ENCODE measurements at regions not wholly inside any gene's neighbourhood (a gene's known extent, or its start where the extent isn't known, plus 50 kb on each side); places are given as distances from the start of the nearest gene placed in this dataset.

GRCh38 chr13:59088716-59089115 lies 1075.0 kb downstream of the DIAPH3 start:
- no peak overlapping the region for H3K4me3 Mint-ChIP-seq
- peaks cover 0 to 6% of the 10 kb centered on the region in 2 donors for H3K9me3 Mint-ChIP-seq
- no peak overlapping the region for H3K27ac Mint-ChIP-seq
- no peaks in the 10 kb centered on the region for H3K4me1 Mint-ChIP-seq (ENCODE audit: low read depth in 2 of 2)
- no peak for DNase-seq
- no peaks in the 10 kb centered on the region for H3K27me3 Mint-ChIP-seq
- H3K36me3 Mint-ChIP-seq (ENCODE audit: insufficient read depth): no peaks in the 10 kb centered on the region
- ATAC-seq (replicated peaks): no peak

GRCh38 chr13:59094181-59094580 lies 1069.5 kb downstream of the DIAPH3 start:
- no peaks in the 10 kb centered on the region for H3K36me3 Mint-ChIP-seq (ENCODE audit: insufficient read depth)
- H3K4me1 Mint-ChIP-seq (ENCODE audit: low read depth in 2 of 2): no peaks in the 10 kb centered on the region
- no peak for ATAC-seq (replicated peaks)
- peaks cover 6 to 7% of the 10 kb centered on the region in 2 donors for H3K9me3 Mint-ChIP-seq
- H3K4me3 Mint-ChIP-seq: no peak overlapping the region
- DNase-seq: no peak
- no peak overlapping the region for H3K27ac Mint-ChIP-seq
- H3K27me3 Mint-ChIP-seq: no peaks in the 10 kb centered on the region

GRCh38 chr13:59099182-59099974 lies 1064.3 kb downstream of the DIAPH3 start:
- Mint-ChIP-seq H3K4me3 (no peak overlapping the region), H3K9me3 (peaks cover 6 to 7% of the 10 kb centered on the region in 2 donors), H3K36me3 (ENCODE audit: insufficient read depth) (no peaks in the 10 kb centered on the region), H3K27me3 (no peaks in the 10 kb centered on the region), H3K27ac (no peak overlapping the region), H3K4me1 (ENCODE audit: low read depth in 2 of 2) (no peaks in the 10 kb centered on the region)
- ATAC-seq (replicated peaks) (no peak), DNase-seq (no peak)

GRCh38 chr13:59103004-59103768 lies 1060.5 kb downstream of the DIAPH3 start:
- ATAC-seq (replicated peaks) (no peak), DNase-seq (no peak)
- Mint-ChIP-seq H3K9me3 (peaks cover 0 to 18% of the 10 kb centered on the region in 2 donors), H3K27me3 (no peaks in the 10 kb centered on the region), H3K27ac (no peak overlapping the region), H3K4me3 (no peak overlapping the region), H3K36me3 (ENCODE audit: insufficient read depth) (no peaks in the 10 kb centered on the region), H3K4me1 (ENCODE audit: low read depth in 2 of 2) (no peaks in the 10 kb centered on the region)

DNA sequence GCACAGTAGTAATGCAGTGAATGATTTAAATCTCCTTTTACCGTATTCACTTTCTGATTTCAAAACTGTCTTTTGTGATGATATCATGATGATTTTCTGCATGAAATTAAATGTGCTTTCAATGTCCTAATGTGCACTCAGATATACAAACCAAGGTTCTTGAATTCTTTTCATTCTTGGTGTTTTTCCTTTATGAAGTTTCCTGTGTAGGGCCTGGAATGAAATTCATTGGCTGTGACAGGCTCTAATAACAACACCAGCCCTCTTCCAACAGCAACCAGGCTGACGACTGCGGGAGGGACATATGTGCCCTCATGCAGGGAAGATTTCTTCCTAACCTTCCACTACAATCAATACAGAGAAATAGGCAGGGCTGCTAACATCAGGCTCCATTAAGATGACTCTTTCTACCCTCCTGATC lies 1052.0 kb downstream of the DIAPH3 start:
- Mint-ChIP-seq H3K9me3 (peaks cover 8 to 12% of the 10 kb centered on the region in 2 donors), H3K36me3 (ENCODE audit: insufficient read depth) (no peaks in the 10 kb centered on the region), H3K4me1 (ENCODE audit: low read depth in 2 of 2) (no peaks in the 10 kb centered on the region), H3K27ac (no peak overlapping the region), H3K4me3 (no peak overlapping the region), H3K27me3 (no peaks in the 10 kb centered on the region)
- ATAC-seq (replicated peaks) (no peak), DNase-seq (no peak)

GRCh38 chr13:59112221-59112718 lies 1051.5 kb downstream of the DIAPH3 start:
- Mint-ChIP-seq H3K4me3 (no peak overlapping the region), H3K27ac (no peak overlapping the region), H3K4me1 (ENCODE audit: low read depth in 2 of 2) (no peaks in the 10 kb centered on the region), H3K9me3 (peaks cover 8% of the 10 kb centered on the region in 2 donors), H3K36me3 (ENCODE audit: insufficient read depth) (no peaks in the 10 kb centered on the region), H3K27me3 (no peaks in the 10 kb centered on the region)
- ATAC-seq (replicated peaks): no peak
- DNase-seq: no peak

DNA sequence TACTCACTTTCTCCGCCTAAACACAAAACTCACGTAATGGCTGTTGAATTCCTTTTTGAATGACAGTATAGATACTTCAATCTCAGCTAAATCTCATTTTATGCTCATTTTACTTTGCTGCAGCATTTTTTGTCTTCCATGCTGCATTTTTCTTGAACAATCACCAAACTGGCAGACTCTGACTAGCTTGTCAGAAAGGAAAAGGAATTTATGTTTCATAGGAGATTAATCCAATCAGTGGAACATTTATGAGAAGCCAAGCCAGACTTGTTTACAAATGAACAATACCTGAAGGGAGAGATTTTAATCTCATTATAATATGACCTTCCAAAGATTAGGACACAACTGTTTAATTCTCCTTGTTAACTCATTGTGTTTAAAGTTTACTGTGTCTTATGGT lies 1044.3 kb downstream of the DIAPH3 start:
- Mint-ChIP-seq H3K9me3 (peaks cover 0 to 6% of the 10 kb centered on the region in 2 donors), H3K4me3 (no peak overlapping the region), H3K4me1 (ENCODE audit: low read depth in 2 of 2) (no peaks in the 10 kb centered on the region), H3K36me3 (ENCODE audit: insufficient read depth) (no peaks in the 10 kb centered on the region), H3K27ac (no peak overlapping the region), H3K27me3 (no peaks in the 10 kb centered on the region)
- ATAC-seq (replicated peaks): no peak
- no peak for DNase-seq

- ATAC-seq (replicated peaks) (no peak), DNase-seq (no peak)
- Mint-ChIP-seq H3K27me3 (no peaks in the 10 kb centered on the region), H3K9me3 (peaks cover 0 to 3% of the 10 kb centered on the region in 2 donors), H3K4me1 (ENCODE audit: low read depth in 2 of 2) (no peaks in the 10 kb centered on the region), H3K36me3 (ENCODE audit: insufficient read depth) (no peaks in the 10 kb centered on the region), H3K4me3 (no peak overlapping the region), H3K27ac (no peak overlapping the region)
These were observed 1043.4 kb downstream of the DIAPH3 start for GRCh38 chr13:59120297-59120843.

DNA sequence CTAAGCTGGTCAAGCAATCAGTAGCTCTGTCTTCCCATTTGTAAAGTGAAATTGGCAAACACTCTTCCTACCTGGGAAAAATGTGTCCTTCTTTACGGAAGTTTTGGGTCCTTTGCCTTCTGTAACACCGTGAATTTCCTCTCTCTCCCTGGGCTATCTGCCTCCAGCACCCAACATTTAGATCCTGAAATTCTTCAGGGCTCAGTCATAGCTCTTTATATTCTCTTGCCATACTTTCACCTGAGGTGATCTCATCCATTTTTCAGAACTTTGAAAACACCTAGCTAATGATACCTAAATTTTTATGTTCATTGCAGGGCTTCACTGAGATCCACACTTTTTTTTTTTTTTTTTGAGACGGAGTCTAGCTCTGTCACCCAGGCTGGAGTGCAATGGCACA lies 1042.2 kb downstream of the DIAPH3 start:
- Mint-ChIP-seq H3K9me3 (peaks cover 0 to 2% of the 10 kb centered on the region in 2 donors), H3K27ac (no peak overlapping the region), H3K27me3 (no peaks in the 10 kb centered on the region), H3K4me1 (ENCODE audit: low read depth in 2 of 2) (no peaks in the 10 kb centered on the region), H3K36me3 (ENCODE audit: insufficient read depth) (no peaks in the 10 kb centered on the region), H3K4me3 (no peak overlapping the region)
- no peak for ATAC-seq (replicated peaks)
- DNase-seq: no peak

GRCh38 chr13:59126474-59126873 lies 1037.3 kb downstream of the DIAPH3 start:
- H3K27me3 Mint-ChIP-seq: no peaks in the 10 kb centered on the region

DNA sequence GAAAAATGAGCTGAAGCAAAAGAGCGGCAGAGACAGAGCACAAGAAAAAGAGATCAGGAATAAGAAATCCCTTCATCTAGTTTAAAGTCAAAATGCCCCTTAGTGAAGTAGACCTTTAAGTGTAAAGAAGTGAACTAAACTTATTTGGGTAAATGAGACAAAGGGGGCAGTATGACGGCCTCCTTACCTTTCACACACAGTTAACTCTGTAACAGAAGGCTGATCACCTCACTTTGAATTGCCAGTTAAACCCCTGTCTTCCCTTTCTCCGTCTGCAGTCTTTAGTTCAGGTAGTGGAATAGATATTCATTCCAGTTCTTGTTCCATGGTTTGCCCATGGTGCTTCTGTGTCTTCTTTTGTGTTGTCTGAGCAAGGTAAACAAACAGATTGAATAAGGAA lies 1029.8 kb downstream of the DIAPH3 start:
- no peaks in the 10 kb centered on the region for H3K27me3 Mint-ChIP-seq
- peaks cover 8 to 20% of the 10 kb centered on the region in 2 donors for H3K9me3 Mint-ChIP-seq
- no peak for DNase-seq
- no peaks in the 10 kb centered on the region for H3K4me1 Mint-ChIP-seq (ENCODE audit: low read depth in 2 of 2)
- no peak for ATAC-seq (replicated peaks)
- no peak overlapping the region for H3K27ac Mint-ChIP-seq
- H3K4me3 Mint-ChIP-seq: no peak overlapping the region
- no peaks in the 10 kb centered on the region for H3K36me3 Mint-ChIP-seq (ENCODE audit: insufficient read depth)

More at GRCh38 chr13:59126474-59126873, 1037.3 kb downstream of the DIAPH3 start:
- Mint-ChIP-seq H3K9me3 (peaks cover 0 to 12% of the 10 kb centered on the region in 2 donors), H3K27ac (no peak overlapping the region), H3K4me1 (ENCODE audit: low read depth in 2 of 2) (no peaks in the 10 kb centered on the region), H3K36me3 (ENCODE audit: insufficient read depth) (no peaks in the 10 kb centered on the region), H3K4me3 (no peak overlapping the region)
- no peak for ATAC-seq (replicated peaks)
- DNase-seq: no peak

GRCh38 chr13:59144700-59145099 lies 1019.0 kb downstream of the DIAPH3 start:
- H3K9me3 Mint-ChIP-seq: peaks cover 8 to 13% of the 10 kb centered on the region in 2 donors
- H3K36me3 Mint-ChIP-seq (ENCODE audit: insufficient read depth): no peaks in the 10 kb centered on the region
- no peak overlapping the region for H3K27ac Mint-ChIP-seq
- H3K4me3 Mint-ChIP-seq: no peak overlapping the region
- no peaks in the 10 kb centered on the region for H3K27me3 Mint-ChIP-seq
- ATAC-seq (replicated peaks) (no peak), DNase-seq (no peak)
- H3K4me1 Mint-ChIP-seq (ENCODE audit: low read depth in 2 of 2): no peaks in the 10 kb centered on the region

GRCh38 chr13:59145381-59145780 lies 1018.3 kb downstream of the DIAPH3 start:
- H3K9me3 Mint-ChIP-seq: peaks cover 8 to 13% of the 10 kb centered on the region in 2 donors
- no peaks in the 10 kb centered on the region for H3K36me3 Mint-ChIP-seq (ENCODE audit: insufficient read depth)
- no peak for ATAC-seq (replicated peaks)
- H3K27ac Mint-ChIP-seq: no peak overlapping the region
- no peaks in the 10 kb centered on the region for H3K4me1 Mint-ChIP-seq (ENCODE audit: low read depth in 2 of 2)
- H3K27me3 Mint-ChIP-seq: no peaks in the 10 kb centered on the region
- DNase-seq: no peak
- H3K4me3 Mint-ChIP-seq: no peak overlapping the region

Data from effector memory CD8-positive, alpha-beta T cell (primary cell).